ENCODE measurements at regions not wholly inside any gene's neighbourhood (a gene's known extent, or its start where the extent isn't known, plus 50 kb on each side); places are given as distances from the start of the nearest gene placed in this dataset.
"Not testable (repeated sequence)": the region's sequence is repeated elsewhere in the genome, so short reads cannot be mapped to it uniquely, and the experiment has no call there.

DNA sequence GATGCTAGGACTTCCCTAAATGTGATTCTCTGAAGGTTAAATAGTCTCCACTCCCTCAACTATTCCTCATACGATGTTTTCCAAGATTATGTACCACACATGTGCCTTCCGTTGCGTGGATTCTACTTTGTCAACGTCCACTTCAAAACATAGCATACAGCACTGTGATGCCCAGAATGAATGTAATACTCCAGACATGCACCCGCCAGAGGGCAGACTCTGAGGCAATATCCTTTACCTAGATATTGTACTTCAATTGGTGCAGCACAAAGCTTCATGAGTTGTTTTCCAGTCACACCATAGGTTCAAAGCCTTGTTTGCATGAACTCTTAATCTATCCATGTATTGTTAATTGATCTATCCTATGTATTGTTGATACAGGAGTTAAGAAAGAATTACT lies 201.0 kb upstream of the NABP1 start:
- DNase-seq = no peak

DNA sequence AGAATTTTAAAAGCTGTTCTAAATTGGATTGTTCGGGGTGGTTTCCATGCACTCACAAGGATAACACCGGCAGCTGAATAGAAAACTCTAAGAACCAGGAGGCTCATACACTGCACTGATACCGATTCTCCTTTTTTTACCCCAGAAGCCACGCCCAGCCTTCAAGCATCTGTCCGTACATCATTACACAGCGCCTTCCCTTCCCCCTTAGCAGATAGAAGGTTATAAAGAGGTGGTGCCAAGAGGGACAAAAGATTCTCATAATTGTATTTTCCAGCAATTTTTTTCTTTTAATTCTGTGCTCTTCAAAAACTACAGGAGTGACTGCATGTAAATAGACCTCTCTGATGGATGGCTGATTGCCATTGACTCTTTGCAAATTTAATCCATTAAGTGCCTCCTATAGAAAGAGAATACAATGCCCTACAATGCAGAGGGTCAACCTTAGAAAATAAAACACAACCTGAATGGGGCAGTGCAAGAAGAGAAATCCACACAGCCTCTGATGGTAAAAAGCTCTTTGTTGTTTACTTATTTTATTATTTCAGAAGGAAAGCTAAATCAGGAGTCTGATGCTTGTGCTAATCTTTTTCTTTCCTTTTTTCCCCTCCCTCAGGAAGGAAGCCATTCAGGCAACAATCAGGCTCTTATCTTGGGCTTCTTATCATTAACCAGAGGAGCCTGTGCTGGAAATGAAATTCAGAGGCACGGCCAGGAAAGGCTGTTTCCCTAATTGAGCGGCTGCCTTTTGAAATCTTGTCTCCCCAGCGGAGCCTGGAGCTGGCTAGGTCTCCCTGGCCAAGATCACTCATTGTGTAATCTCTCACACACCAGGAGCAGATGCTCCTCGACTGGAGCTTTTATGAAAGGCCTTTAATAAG lies 198.9 kb upstream of the NABP1 start:
- DNase-seq = no peak

DNA sequence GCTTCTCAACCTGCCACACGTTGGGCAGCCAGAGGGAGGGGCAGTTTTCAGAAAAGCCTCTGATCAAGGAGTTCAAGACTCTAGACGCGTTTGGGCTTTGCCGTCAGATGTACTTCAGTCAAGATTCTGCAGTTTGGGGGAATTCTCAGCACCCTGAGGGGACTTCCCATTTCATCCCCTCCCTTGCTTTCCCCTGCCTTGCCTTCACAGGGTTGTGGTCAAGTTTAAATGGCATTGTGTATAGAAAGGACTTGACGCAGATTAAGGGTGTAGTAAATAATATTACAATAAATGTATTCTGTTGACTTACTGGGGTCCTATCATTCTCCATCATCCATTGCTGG lies 198.3 kb upstream of the NABP1 start:
- DNase-seq = no peak

DNA sequence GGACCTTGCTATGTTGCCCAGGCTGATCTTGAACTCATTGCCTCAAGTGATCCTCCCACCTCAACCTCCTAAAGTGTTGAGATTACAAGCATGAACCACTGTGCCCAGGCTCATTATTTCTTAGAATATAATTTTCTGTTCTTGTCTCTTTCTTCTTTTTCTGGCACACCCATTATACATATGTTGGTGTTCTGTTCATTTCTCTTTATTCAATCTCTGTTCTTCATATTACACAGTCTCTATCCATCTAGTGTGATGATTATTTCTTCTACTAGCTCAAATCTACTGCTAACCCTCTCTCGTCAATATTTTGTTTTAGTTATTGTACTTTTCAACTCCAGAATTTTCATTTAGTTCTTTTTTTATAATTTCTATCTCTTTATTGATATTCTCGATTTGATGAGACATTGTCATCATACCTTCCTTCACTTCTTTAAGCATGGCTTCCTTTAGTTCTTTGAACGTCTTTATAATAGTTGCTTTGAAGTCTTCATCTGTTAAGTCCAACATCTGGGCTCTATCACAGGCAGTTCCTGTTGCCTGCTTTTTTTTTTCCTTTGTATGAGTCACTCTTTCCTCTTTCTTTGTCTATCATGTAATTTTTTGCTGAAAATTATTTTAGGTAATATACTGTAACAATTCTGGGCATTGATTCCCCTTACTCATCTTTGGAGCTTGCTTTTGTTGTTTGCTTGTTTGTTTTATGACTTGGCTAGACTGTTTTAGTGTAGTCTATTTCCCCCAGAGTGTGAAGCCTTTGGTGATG lies 196.4 kb upstream of the NABP1 start:
- no peak for DNase-seq

DNA sequence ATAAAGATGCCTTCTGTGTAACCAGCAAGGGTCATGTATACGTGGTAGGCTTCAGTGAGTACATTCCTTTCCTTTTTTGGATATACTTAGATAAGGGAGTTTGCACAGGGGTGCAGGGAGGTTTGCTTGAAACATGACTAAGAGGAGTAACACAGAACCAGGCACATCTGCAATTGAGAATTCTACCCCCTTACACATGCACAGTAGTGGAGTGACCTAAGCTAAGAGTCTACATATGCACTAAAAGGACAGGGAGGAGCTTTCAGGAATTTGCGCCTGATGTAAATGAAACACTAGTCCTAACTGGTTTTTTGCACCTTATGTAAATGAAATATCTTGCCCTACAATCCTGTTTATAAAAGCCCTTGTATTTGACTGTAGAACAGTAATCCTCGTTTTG lies 194.8 kb upstream of the NABP1 start:
- DNase-seq = no peak

DNA sequence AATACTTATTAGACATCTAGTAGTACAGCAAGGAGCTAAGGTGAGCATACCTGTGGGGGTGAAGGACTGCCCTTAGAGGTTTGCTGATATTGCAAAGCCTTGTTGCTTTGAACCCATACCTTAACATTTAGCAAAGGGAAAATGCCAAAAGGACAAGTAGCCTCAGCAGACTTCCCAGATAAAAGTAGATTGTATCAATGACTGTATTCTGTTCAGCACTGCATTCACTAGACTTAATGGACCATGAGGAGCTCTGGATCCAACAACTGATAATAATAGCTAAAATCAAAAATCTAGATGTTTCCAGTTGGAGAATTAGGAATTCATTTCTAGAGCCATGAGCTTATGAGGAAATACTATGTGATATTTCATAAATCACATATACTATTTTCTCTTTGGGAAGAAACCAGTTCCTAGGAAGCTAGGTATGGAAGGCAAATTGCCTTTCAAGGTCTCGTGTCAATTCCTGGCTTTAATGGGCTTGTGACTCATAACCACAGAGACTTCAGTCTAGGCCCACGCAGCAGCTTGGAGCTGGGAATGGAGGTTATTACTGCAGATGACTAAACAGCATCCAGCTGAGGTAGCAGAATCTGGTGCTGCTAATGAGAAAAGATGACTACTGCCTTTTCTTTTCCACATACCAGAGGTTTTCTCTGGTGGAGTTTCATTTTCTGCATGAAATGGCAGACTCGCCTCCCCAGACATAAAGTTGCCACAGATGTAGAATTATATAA lies 191.2 kb upstream of the NABP1 start:
- DNase-seq = no peak

DNA sequence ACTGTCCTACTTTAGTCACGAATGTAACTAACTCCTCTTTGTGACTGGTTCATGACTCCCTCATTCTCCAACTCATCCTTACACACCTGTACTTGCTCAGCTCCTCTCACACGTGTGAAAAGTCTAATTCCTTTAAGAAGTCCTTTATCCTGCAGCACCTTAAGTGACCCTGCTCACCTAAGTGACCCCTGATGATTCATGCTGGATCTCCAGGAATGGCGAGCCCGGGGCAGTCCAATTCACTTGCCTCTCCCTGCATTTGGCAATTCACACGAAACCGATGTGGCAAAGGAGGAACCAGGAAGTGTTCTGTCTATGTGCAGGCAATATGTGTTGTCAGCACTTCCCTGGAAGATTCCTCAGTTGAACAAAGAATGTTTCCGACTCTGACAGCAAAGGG lies 189.8 kb upstream of the NABP1 start:
- no peak for DNase-seq

DNA sequence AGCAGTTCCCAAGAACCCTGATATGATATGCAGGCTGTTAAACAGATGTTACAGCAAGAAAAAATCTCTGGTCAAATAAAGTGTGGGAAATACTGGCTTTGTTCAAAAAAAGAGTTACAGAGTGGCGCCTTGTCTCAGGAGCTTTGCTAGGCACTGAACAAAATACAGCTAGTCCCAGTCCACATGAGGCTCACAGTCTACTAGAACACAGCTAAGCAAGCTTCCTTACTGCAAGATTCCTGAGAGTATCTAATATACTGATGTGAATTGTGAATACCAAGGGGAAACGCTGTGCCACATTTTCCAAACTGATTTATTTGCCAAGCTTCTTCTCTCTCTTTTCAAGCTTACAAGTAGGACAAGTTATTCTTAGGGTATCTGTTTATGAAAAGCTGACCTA lies 188.8 kb upstream of the NABP1 start:
- DNase-seq = no peak

DNA sequence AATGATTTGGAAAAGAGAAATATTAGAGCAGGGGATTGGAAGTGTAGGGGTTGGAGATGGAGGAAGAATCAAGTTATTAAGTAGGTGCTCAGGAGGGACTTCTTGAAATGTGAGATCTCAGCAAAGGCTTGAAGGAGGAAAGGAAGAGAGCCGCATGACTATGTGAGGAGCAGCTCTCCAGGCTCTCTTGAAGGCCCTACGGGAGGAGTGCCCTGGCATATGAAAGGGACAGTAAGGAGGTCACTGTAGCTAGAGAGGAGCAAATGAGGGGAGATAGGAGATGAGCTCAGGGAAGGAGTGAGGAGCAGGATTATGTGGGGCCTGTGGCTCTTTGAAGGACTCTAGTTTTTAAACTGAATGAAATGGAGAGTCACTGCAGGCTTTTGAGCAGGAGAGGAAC lies 181.1 kb upstream of the NABP1 start:
- no peak for DNase-seq

DNA sequence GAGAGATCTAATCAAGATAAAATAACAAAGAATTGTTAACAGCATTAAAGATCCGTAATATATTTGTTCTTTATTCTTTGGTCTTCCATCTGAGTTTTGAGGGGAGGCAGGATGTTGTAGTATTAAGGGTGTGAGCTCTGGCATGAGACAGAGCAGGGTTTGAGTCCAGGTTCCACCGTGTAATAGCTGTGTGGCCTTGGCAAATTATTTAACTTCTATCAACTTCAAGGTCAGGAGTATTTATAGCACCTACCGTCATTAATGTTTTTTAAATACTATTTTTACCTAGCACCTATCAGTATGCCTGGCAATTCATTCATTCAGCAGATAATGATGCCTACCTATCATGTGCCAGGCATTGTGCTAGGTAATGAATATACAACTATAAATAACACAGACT lies 180.1 kb upstream of the NABP1 start:
- no peak for DNase-seq

DNA sequence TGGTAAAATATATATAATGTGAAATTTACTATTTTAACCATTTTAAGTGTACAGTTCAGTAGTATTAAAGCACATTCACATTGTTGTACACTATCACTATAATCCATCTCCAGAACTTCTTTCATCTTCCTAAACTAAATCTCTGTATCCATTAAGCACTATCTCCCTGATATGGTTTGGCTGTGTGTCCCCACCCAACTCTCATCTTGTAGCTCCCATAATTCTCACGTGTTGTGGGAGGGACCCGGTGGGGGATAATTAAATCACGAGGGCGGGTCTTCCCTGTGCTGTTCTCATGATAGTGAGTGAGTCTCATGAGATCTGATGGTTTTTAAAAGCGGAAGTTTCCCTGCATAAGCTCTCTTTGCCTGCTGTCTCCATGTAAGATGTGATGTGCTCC lies 178.9 kb upstream of the NABP1 start:
- no peak for DNase-seq

DNA sequence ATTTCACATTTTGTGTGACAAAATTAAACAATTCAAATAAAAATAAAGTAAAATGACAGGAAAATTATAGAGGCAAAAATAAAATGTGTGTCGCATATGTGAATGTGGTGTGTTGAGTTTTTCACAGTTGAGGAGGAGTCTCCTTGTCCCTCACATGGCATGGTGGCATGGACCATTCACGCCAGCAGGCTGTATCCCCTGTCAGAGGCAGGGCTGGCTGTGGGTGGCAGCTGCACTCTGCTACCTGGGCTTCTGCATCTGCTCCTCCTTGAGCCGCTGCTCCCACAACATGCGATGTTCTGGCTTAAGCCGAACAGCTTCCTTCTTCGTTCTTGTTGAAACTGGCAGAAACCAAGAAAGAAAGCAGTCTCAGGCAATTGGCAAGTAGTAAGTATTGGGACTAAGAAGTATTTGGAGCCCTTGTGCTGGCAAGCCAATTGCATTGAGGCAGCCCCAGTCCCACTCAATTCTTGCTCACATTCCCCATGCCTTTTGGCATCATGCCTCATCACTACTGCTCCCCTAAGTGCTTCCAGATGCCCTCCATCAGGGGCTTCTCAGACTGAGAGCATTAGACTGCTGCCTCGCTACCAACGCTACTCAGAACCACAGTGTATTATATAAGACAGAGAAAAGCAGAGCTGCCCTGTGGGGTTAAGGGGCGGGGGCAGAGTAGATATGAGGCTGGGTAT lies 177.9 kb upstream of the NABP1 start:
- no peak for DNase-seq

DNA sequence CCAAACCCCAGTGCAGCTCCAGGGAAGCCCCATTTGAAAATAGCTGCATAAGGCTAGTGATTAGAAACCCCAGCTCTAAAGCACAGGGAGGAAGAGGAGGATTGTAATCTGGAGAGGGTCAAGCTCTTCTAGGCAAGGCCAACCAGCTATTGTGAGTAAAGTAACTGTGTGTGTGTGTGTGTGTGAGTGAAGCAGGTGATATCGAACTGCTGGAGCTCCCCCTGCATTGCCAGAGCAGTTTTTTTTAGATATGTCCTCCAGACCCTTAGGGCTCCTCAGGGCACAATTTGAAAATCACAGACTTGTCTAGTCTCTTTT lies 177.4 kb upstream of the NABP1 start:
- no peak for DNase-seq

DNA sequence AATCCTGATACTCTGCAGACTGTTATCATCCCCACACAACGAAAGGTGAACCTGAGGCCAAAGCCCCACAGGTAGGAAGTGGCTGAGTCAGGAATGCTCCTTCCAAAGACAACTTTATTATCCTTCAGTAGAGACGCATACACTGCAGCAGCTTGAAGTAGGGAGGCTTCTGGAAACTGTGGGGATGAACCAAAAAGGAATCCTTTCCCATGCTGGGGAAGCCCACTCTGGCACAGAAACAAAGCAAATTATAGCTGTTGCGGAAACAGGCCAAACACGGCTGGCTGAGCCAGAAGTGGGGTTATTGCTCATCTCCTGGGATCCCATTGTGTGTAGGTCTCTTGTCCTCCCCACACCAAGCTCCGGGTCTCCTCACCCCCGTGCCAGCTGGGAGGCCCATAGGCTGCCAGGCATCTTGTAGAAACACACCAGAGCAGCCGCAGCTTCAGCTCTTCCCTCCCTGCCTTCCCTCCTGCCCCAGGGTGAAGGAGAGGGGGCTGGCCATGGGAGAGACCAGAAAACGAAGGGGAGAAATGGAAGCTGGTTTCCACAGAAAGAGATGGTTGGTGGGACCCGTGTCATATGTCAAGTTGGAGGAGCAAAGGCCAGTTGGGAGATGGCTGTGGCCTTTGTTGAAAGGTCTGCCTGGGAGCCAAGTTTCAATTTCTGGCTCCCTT lies 176.9 kb upstream of the NABP1 start:
- no peak for DNase-seq

DNA sequence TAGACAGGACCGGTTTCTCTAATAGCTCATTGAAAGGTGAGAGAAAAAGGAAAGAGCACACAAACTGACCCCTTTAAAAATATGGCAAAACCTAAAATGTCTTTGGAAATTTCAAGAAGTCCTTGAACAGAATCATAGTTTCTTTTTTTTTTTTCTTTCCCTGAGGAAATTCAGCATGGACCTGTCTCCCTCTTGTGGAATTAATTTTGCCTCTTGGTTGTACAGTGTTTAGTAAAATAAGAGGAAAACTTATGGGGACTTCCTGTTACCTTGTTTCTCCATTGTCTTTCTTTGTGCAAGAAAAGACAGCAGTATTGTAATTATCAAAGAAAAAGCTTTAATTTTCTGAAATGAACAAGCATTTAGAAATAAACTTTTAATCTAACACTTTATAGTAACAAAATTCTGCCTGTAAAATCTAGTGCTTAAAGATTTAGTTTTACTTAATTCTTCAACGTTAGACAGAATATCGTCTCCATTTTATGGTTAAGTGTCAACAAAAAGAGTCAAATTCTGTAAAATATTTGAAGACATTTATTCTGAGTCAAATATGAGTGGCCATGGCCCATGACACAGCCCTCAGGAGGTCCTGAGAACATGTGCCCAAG lies 176.3 kb upstream of the NABP1 start:
- DNase-seq = no peak

DNA sequence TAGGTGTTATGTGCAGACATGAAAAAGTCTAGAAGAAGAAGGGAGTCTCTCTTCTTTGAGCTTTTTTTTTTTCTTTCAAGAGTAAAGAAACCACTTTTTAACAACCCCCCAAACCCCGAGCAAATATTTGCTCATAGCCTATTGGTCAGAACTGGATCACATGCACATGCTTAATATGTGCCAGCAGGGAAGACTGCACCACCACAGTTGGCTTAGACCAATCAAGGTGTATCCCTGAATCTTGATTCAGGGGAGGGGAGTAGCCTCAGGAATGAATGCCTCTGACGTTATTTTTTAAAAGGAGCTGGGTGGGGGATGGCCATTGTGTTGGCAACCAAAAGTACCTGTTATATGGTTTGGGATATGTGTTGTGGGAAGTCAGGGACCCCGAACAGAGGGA lies 171.4 kb upstream of the NABP1 start:
- DNase-seq = no peak

DNA sequence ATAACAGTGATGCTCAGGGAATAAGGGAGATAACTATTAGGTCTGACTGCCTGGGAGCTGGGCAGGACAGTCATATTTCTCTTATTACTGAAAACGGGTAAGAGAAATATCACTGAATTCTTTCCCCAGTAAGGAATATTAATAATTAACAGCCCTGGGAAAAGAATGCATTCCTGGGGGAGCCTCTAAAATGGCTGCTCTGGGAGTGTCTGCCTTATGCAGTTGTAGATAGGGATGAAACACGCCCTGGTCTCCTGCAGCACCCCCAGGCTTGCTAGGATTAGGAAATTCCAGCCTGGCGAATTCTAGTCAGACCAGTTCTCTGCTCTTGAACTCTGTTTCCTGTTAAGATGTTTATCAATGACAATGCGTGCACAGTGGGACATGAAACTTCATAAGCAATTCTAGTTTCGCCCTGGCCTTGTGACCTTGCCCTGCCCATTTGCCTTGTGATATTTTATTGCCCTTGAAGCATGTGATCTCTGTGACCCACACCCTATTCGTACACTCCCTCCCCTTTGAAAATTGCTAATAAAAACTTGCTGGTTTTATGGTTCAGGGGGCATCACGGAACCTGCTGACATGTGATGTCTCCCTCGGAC lies 170.6 kb upstream of the NABP1 start:
- DNase-seq = not testable (repeated sequence)

DNA sequence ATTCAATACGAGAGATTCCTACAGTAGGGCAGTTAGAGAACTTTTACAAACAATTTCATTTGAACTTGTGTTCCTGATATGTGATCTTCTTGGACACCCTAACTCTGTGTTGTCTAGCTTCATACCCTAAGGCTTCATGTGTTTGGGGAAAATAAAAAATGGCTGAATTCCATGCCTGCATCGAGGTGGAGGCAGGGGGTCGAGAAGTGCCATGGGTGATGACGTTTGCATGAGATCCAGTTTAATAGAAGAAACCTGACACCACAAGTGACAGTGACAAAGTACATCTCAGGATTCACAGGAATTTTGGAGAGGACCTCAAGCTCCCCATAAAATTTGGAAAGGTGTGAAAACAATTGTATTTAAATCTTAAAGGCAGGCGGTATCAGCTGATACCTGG lies 169.2 kb upstream of the NABP1 start:
- DNase-seq = no peak

DNA sequence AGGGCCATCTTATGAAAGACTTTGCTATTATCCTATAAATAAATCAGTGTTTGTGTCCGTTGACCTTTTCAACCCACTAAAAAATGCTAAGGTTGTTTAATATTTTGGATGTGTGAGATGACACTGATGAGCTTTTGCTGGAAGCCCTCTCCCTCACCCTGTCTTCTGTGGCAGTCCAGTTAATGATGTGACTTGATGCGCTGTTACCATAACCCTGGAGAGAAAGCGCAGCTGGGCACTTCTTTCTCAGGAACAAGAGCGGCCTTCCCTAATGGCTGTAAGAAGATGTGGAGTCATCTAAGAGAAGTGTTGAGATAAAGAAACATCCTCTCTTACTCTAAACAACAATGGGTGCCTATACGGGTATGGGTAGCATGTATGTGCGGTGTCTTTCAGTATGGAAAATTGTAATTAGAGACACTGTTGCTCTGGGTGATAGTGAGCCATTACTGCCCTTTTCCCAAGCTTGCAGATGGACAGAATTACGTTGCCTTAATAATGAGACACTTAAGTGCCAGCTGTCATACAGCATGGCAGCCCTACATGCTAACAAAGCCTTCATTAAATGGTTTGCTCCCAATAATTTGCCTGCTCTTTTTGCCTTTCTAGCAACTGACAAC lies 165.6 kb upstream of the NABP1 start:
- DNase-seq = no peak

DNA sequence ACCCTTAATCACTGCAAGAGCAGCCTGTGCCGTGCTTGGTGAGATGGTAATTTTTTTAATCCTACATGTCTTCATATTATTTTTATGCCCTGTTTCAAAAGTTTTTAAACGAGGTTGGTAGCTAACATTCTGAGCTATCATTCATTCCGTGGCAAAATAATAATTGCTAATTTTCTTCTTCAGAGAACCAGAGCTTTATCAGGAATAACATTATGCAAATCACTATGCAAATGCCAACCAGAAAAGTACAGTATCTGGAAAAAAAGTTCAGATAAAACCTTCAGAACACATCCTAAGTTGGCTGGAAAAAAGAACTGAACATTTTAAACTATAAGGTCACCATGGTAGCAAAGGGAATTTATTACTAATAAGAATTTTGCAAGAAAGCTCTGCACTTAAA lies 165.1 kb upstream of the NABP1 start:
- no peak for DNase-seq

DNA sequence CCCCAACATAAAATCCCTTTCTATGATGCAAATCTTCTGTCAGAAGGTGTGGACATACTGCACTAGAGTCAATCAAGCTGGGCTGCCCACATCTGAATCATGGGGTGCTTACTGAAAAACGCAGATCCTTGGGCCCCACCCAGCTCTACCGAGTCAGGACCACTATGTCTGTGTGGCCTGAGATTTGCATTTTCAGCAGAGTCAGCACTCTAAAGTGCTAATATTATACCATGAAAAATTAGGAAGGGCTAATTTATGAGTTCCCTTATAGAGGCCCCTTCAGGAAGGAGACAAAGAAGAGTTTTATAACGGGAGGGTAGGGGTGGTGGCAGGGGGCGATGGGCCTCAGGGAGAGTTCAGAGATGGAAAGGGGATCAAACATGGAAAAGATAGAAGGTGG lies 163.3 kb upstream of the NABP1 start:
- no peak for DNase-seq

DNA sequence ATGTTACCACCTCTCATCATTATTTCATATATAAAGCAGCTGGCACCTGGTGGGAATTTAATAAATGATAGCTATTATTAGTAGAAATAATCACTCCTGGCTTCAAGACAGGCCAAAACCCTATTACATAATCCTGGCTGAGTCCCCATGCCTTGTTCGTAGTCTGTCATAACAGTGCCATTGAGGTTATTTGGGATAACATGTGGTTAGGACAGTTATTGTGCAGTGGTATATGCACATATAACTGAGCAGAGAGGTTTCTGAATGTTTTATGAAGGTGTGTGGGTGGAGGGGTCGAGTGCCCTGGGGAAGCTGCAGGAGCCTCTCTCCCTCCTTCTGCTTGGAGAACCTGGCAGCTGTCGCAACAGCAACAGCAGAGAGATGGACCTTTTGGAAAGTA lies 162.4 kb upstream of the NABP1 start:
- DNase-seq = no peak

All from CD4-positive, alpha-beta T cell treated with Interleukin-4 for 1 hour (primary cell).